Gastroesophageal sphincter (tissue), 3 donors: ENCODE measurements at regions not wholly inside any gene's neighbourhood (a gene's known extent, or its start where the extent isn't known, plus 50 kb on each side); places are given as distances from the start of the nearest gene placed in this dataset.

Experiments
- CTCF ChIP-seq, 4 experiments: fragments of 200-600 bp in 2 of 4; fragments of 450-650 bp in 2 of 4; sonication (generic) in 1 of 4; IDR thresholded peaks; one replicate each; pipeline ENCODE4 v1.5.1; 2017 to 2019; ENCODE audit warnings: antibody characterized with exemption in 4 of 4, mild to moderate bottlenecking in 2 of 4, moderate library complexity in 2 of 4
- EP300 ChIP-seq: sonication (generic); formaldehyde crosslinking; IDR thresholded peaks from one replicate; pipeline ENCODE4 v1.6.1; 2017; ENCODE audit warnings: antibody characterized with exemption, mild to moderate bottlenecking
- POLR2A ChIP-seq, 2 donors: fragments of 450-650 bp; IDR thresholded peaks; one replicate each; pipeline ENCODE4 v1.6.1; 2017; ENCODE audit warnings: antibody characterized with exemption in 2 of 2, mild to moderate bottlenecking in 2 of 2, moderate library complexity in 1 of 2
- POLR2AphosphoS5 ChIP-seq: sonication (generic); formaldehyde crosslinking; IDR thresholded peaks from one replicate; pipeline ENCODE4 v1.6.1; 2017; ENCODE audit warnings: antibody characterized with exemption

- TF ChIP-seq CTCF (IDR thresholded peaks at IDR 0.05) = no peak
- no peak for TF ChIP-seq POLR2AphosphoS5
- no peak for TF ChIP-seq POLR2A (IDR thresholded peaks at IDR 0.05)
- no peak for TF ChIP-seq EP300
These were observed 118.0 kb upstream of the ATP10A start for GRCh38 chr15:25981114-25981513.
